ENCODE measurements at regions not wholly inside any gene's neighbourhood (a gene's known extent, or its start where the extent isn't known, plus 50 kb on each side); places are given as distances from the start of the nearest gene placed in this dataset.

DNA sequence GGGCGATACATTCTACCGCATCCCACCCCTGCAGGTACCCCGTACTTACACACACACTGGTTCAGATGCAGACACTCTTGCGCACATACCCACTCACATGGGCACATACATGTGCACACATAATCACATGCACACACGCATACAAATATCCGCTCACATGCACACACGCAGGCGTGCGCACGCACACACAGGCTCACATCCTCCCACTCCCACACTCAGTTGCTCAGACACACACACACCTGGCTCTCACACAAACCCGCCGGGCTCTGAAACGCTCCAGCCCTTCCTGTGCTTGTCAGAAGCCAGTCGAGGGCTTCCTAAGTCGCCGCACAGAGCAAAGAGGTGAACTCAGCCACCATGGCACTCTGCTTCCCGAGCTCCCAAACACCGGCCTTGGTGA lies 164.5 kb downstream of the CRYBB2 start:
- TF ChIP-seq, protein P1, sequence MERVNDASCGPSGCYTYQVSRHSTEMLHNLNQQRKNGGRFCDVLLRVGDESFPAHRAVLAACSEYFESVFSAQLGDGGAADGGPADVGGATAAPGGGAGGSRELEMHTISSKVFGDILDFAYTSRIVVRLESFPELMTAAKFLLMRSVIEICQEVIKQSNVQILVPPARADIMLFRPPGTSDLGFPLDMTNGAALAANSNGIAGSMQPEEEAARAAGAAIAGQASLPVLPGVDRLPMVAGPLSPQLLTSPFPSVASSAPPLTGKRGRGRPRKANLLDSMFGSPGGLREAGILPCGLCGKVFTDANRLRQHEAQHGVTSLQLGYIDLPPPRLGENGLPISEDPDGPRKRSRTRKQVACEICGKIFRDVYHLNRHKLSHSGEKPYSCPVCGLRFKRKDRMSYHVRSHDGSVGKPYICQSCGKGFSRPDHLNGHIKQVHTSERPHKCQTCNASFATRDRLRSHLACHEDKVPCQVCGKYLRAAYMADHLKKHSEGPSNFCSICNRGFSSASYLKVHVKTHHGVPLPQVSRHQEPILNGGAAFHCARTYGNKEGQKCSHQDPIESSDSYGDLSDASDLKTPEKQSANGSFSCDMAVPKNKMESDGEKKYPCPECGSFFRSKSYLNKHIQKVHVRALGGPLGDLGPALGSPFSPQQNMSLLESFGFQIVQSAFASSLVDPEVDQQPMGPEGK (CRISPR knock-in tag; IDR thresholded peaks at IDR 0.05; ENCODE audit: borderline replicate concordance): no peak
- no peak for TF ChIP-seq ZFP3 (CRISPR knock-in tag; IDR thresholded peaks at IDR 0.05)
